T-helper 1 cell treated with Interleukin-12 subunit alpha and Interleukin-12 subunit beta and Interleukin-4 antibody, amounts not matched to agents 30 μg/mL and 1 μg/mL, for 36 hours (primary cell): ENCODE measurements at regions not wholly inside any gene's neighbourhood (a gene's known extent, or its start where the extent isn't known, plus 50 kb on each side); places are given as distances from the start of the nearest gene placed in this dataset.

Experiments
- H3K27ac Mint-ChIP-seq: one replicate; pipeline ENCODE4 v1.8.0; 2021; ENCODE audit warnings: mild to moderate bottlenecking, mixed read lengths
- H3K27me3 Mint-ChIP-seq: one replicate; pipeline ENCODE4 v1.8.0; 2021; ENCODE audit warnings: low read depth, mixed read lengths
- H3K36me3 Mint-ChIP-seq: one replicate; pipeline ENCODE4 v1.8.0; 2021; ENCODE audit warnings: low read depth, mixed read lengths
- H3K4me1 Mint-ChIP-seq: one replicate; pipeline ENCODE4 v1.8.0; 2021; ENCODE audit warnings: low read depth, mixed read lengths
- H3K4me3 Mint-ChIP-seq: one replicate; pipeline ENCODE4 v1.8.0; 2021; ENCODE audit warnings: mild to moderate bottlenecking, moderate library complexity, mixed read lengths
- H3K9me3 Mint-ChIP-seq: one replicate; pipeline ENCODE4 v1.8.0; 2021; ENCODE audit warnings: mixed read lengths

- H3K36me3 Mint-ChIP-seq = no peaks in the 10 kb centered on the region
- no peaks in the 10 kb centered on the region for H3K4me1 Mint-ChIP-seq
- H3K27me3 Mint-ChIP-seq = no peaks in the 10 kb centered on the region
- H3K9me3 Mint-ChIP-seq = peaks cover 60% of the 10 kb centered on the region
- H3K27ac Mint-ChIP-seq = no peak overlapping the region
- H3K4me3 Mint-ChIP-seq = no peak overlapping the region
Observed at GRCh38 chr7:67738145-67738544, 741.5 kb downstream of the TYW1 start.

- H3K4me1 Mint-ChIP-seq = no peaks in the 10 kb centered on the region
- H3K36me3 Mint-ChIP-seq = no peaks in the 10 kb centered on the region
- peaks cover 54% of the 10 kb centered on the region for H3K9me3 Mint-ChIP-seq
- no peak overlapping the region for H3K4me3 Mint-ChIP-seq
- H3K27ac Mint-ChIP-seq = no peak overlapping the region
- no peaks in the 10 kb centered on the region for H3K27me3 Mint-ChIP-seq
Observed at GRCh38 chr7:67738958-67739357, 742.3 kb downstream of the TYW1 start.

- Mint-ChIP-seq H3K27me3 (no peaks in the 10 kb centered on the region), H3K9me3 (peaks cover 63% of the 10 kb centered on the region), H3K4me1 (no peaks in the 10 kb centered on the region), H3K4me3 (no peak overlapping the region), H3K36me3 (no peaks in the 10 kb centered on the region), H3K27ac (no peak overlapping the region)
Observed at GRCh38 chr7:67743501-67743900, 746.9 kb downstream of the TYW1 start.

GRCh38 chr7:67752227-67752626 is 755.6 kb downstream of the TYW1 start:
- H3K9me3 Mint-ChIP-seq = peaks cover 37% of the 10 kb centered on the region
- H3K4me3 Mint-ChIP-seq = no peak overlapping the region
- H3K27me3 Mint-ChIP-seq = no peaks in the 10 kb centered on the region
- no peaks in the 10 kb centered on the region for H3K4me1 Mint-ChIP-seq
- no peaks in the 10 kb centered on the region for H3K36me3 Mint-ChIP-seq
- H3K27ac Mint-ChIP-seq = no peak overlapping the region

GRCh38 chr7:67753891-67754290 is 757.3 kb downstream of the TYW1 start:
- peaks cover 34% of the 10 kb centered on the region for H3K9me3 Mint-ChIP-seq
- no peaks in the 10 kb centered on the region for H3K27me3 Mint-ChIP-seq
- no peaks in the 10 kb centered on the region for H3K36me3 Mint-ChIP-seq
- H3K27ac Mint-ChIP-seq = no peak overlapping the region
- H3K4me1 Mint-ChIP-seq = no peaks in the 10 kb centered on the region
- no peak overlapping the region for H3K4me3 Mint-ChIP-seq

GRCh38 chr7:67754651-67755050 is 758.0 kb downstream of the TYW1 start:
- no peak overlapping the region for H3K27ac Mint-ChIP-seq
- no peaks in the 10 kb centered on the region for H3K36me3 Mint-ChIP-seq
- H3K9me3 Mint-ChIP-seq = peaks cover 28% of the 10 kb centered on the region
- H3K4me3 Mint-ChIP-seq = no peak overlapping the region
- H3K4me1 Mint-ChIP-seq = no peaks in the 10 kb centered on the region
- H3K27me3 Mint-ChIP-seq = no peaks in the 10 kb centered on the region

- no peaks in the 10 kb centered on the region for H3K27me3 Mint-ChIP-seq
- peaks cover 35% of the 10 kb centered on the region for H3K9me3 Mint-ChIP-seq
- H3K27ac Mint-ChIP-seq = no peak overlapping the region
- H3K4me3 Mint-ChIP-seq = no peak overlapping the region
- no peaks in the 10 kb centered on the region for H3K36me3 Mint-ChIP-seq
- no peaks in the 10 kb centered on the region for H3K4me1 Mint-ChIP-seq
Observed at GRCh38 chr7:67758551-67758950, 761.9 kb downstream of the TYW1 start.

GRCh38 chr7:67760971-67761370 is 764.3 kb downstream of the TYW1 start:
- H3K4me1 Mint-ChIP-seq = no peaks in the 10 kb centered on the region
- no peaks in the 10 kb centered on the region for H3K27me3 Mint-ChIP-seq
- no peak overlapping the region for H3K4me3 Mint-ChIP-seq
- H3K27ac Mint-ChIP-seq = no peak overlapping the region
- H3K36me3 Mint-ChIP-seq = no peaks in the 10 kb centered on the region
- peaks cover 33% of the 10 kb centered on the region for H3K9me3 Mint-ChIP-seq

- no peaks in the 10 kb centered on the region for H3K27me3 Mint-ChIP-seq
- H3K9me3 Mint-ChIP-seq = peaks cover 42% of the 10 kb centered on the region
- no peak overlapping the region for H3K27ac Mint-ChIP-seq
- H3K36me3 Mint-ChIP-seq = no peaks in the 10 kb centered on the region
- H3K4me1 Mint-ChIP-seq = no peaks in the 10 kb centered on the region
- H3K4me3 Mint-ChIP-seq = no peak overlapping the region
Observed at GRCh38 chr7:67762516-67762915, 765.9 kb downstream of the TYW1 start.

- Mint-ChIP-seq H3K4me1 (no peaks in the 10 kb centered on the region), H3K4me3 (no peak overlapping the region), H3K9me3 (peaks cover 39% of the 10 kb centered on the region), H3K27ac (no peak overlapping the region), H3K27me3 (no peaks in the 10 kb centered on the region), H3K36me3 (no peaks in the 10 kb centered on the region)
Observed at GRCh38 chr7:67764289-67764688, 767.7 kb downstream of the TYW1 start.

GRCh38 chr7:67765481-67766175 is 769.0 kb downstream of the TYW1 start:
- H3K9me3 Mint-ChIP-seq = peaks cover 43% of the 10 kb centered on the region
- no peak overlapping the region for H3K27ac Mint-ChIP-seq
- H3K4me1 Mint-ChIP-seq = no peaks in the 10 kb centered on the region
- no peak overlapping the region for H3K4me3 Mint-ChIP-seq
- H3K27me3 Mint-ChIP-seq = no peaks in the 10 kb centered on the region
- no peaks in the 10 kb centered on the region for H3K36me3 Mint-ChIP-seq

GRCh38 chr7:67766906-67767410 is 770.3 kb downstream of the TYW1 start:
- no peaks in the 10 kb centered on the region for H3K36me3 Mint-ChIP-seq
- no peak overlapping the region for H3K27ac Mint-ChIP-seq
- no peaks in the 10 kb centered on the region for H3K4me1 Mint-ChIP-seq
- H3K4me3 Mint-ChIP-seq = no peak overlapping the region
- peaks cover 49% of the 10 kb centered on the region for H3K9me3 Mint-ChIP-seq
- no peaks in the 10 kb centered on the region for H3K27me3 Mint-ChIP-seq

GRCh38 chr7:67771846-67772605 is 775.4 kb downstream of the TYW1 start:
- H3K36me3 Mint-ChIP-seq = no peaks in the 10 kb centered on the region
- H3K4me1 Mint-ChIP-seq = no peaks in the 10 kb centered on the region
- H3K9me3 Mint-ChIP-seq = peaks cover 48% of the 10 kb centered on the region
- no peak overlapping the region for H3K27ac Mint-ChIP-seq
- no peaks in the 10 kb centered on the region for H3K27me3 Mint-ChIP-seq
- H3K4me3 Mint-ChIP-seq = no peak overlapping the region

GRCh38 chr7:67773081-67773480 is 776.4 kb downstream of the TYW1 start:
- Mint-ChIP-seq H3K4me1 (no peaks in the 10 kb centered on the region), H3K9me3 (peaks cover 42% of the 10 kb centered on the region), H3K4me3 (no peak overlapping the region), H3K36me3 (no peaks in the 10 kb centered on the region), H3K27ac (no peak overlapping the region), H3K27me3 (no peaks in the 10 kb centered on the region)

GRCh38 chr7:67777119-67777518 is 780.5 kb downstream of the TYW1 start:
- no peaks in the 10 kb centered on the region for H3K4me1 Mint-ChIP-seq
- H3K9me3 Mint-ChIP-seq = peaks cover 40% of the 10 kb centered on the region
- no peak overlapping the region for H3K27ac Mint-ChIP-seq
- no peak overlapping the region for H3K4me3 Mint-ChIP-seq
- no peaks in the 10 kb centered on the region for H3K36me3 Mint-ChIP-seq
- no peaks in the 10 kb centered on the region for H3K27me3 Mint-ChIP-seq
